H1 (cell line): ENCODE measurements at regions not wholly inside any gene's neighbourhood (a gene's known extent, or its start where the extent isn't known, plus 50 kb on each side); places are given as distances from the start of the nearest gene placed in this dataset.

Experiments
- CTCF ChIP-seq, 3 experiments: IDR thresholded peaks; 1 replicate in 2 of 3; 2 replicates in 1 of 3; pipeline versions ENCODE4 v1.5.1 to v1.6.1; 2011; ENCODE audit warnings: low read length in 3 of 3, mild to moderate bottlenecking in 3 of 3, inconsistent platforms in 2 of 3, low read depth in 1 of 3, moderate library complexity in 1 of 3; ENCODE audit not compliant: insufficient read depth in 1 of 3; ENCODE audit errors: control extremely low read depth in 1 of 3
- SP1 ChIP-seq: IDR thresholded peaks from 2 replicates; pipeline ENCODE4 v1.6.1; 2011; ENCODE audit warnings: low read depth, low read length

- TF ChIP-seq CTCF (IDR thresholded peaks at IDR 0.05; ENCODE audit: control extremely low read depth in 1 of 3, insufficient read depth in 1 of 3, low read depth in 1 of 3, low read length in 3 of 3) = no peak
- no peak for TF ChIP-seq SP1
- TF ChIP-seq, all 59 proteins: peak for 0
These were observed 736.8 kb downstream of the DIPK2A start (continued) for GRCh38 chr3:144708437-144708836.
